ENCODE measurements at regions not wholly inside any gene's neighbourhood (a gene's known extent, or its start where the extent isn't known, plus 50 kb on each side); places are given as distances from the start of the nearest gene placed in this dataset.
A peak's percentile ranks its signal among the peaks of the same experiment; 100 is the strongest.

DNA sequence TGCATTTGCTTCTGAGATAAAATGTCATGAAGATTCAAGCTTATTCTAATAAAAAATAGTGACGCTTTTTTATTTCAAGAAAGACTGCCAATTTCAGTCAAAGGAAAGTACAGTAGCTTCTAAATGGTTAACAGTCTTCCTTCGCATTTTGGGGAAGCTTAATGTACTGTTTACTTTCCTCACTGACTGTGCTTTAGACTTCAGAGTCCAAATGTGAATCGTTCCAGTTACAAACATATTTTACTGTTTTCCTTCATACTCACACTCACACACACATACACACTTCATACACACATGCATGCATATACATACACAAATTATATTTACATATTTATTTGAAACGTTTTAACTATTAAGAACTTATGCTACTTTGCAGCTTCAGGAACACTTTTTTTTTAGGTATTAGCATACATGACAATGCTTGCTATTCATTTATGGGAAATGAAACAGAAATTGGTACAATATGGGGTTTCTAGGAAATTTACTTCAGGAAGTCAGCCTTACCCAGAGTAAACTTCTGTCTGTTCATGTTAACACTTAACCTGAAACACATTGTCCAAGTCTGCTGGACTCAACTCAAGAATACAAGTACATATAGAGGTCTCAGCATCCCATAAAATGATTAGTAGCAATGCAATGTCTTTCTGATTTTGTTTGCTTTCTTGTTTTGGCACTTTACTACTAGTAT is 145.4 kb downstream of the RPS12 start:
- ATAC-seq (no peak), DNase-seq (no peak)
- H3K36me3 Mint-ChIP-seq (ENCODE audit: low read depth) = no peaks in the 10 kb centered on the region
- no peaks in the 10 kb centered on the region for H3K9me3 Mint-ChIP-seq
- ChIA-PET CTCF (interaction anchor here (1.4 to 1.5 kb wide), 2 partner anchors 16 to 957 kb away, joined by 3 read pairs; no protein-coding TSS in a partner anchor), POLR2A (no interaction called here)
- no peak overlapping the region for H3K4me3 Mint-ChIP-seq
- intact Hi-C loops (cut with micrococcal nuclease) = loop anchor here (5.0 kb wide), 1 partner anchor 137 kb away; no protein-coding TSS in a partner anchor
- no peaks in the 10 kb centered on the region for H3K4me1 Mint-ChIP-seq (ENCODE audit: low read depth)
- H3K27me3 Mint-ChIP-seq = peaks cover 27% of the 10 kb centered on the region
- TF ChIP-seq, protein P1, sequence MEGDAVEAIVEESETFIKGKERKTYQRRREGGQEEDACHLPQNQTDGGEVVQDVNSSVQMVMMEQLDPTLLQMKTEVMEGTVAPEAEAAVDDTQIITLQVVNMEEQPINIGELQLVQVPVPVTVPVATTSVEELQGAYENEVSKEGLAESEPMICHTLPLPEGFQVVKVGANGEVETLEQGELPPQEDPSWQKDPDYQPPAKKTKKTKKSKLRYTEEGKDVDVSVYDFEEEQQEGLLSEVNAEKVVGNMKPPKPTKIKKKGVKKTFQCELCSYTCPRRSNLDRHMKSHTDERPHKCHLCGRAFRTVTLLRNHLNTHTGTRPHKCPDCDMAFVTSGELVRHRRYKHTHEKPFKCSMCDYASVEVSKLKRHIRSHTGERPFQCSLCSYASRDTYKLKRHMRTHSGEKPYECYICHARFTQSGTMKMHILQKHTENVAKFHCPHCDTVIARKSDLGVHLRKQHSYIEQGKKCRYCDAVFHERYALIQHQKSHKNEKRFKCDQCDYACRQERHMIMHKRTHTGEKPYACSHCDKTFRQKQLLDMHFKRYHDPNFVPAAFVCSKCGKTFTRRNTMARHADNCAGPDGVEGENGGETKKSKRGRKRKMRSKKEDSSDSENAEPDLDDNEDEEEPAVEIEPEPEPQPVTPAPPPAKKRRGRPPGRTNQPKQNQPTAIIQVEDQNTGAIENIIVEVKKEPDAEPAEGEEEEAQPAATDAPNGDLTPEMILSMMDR (IDR thresholded peaks at IDR 0.05) = no peak
- no peak overlapping the region for H3K27ac Mint-ChIP-seq

DNA sequence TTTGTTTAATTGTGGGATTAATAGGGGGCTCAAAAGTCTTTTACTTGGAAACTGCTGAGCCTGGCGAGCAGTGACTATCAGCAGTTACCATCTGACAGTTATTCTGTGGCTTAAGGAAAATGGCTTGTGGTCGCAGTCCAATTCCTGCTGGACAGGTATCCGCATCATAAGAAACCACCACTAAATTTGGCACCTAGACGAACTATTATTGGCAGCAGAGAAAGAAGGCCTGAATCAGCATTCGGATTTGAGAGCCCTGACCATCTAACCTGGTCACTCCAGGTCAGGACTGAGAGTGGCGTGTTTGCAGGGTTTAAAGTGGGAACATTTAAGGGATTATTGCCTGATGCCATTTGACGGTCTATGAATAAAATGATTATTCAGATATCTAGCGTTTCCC is 146.4 kb downstream of the RPS12 start:
- POLR2A ChIA-PET = no interaction called here
- no peaks in the 10 kb centered on the region for H3K4me1 Mint-ChIP-seq (ENCODE audit: low read depth)
- no peak overlapping the region for H3K4me3 Mint-ChIP-seq

DNA sequence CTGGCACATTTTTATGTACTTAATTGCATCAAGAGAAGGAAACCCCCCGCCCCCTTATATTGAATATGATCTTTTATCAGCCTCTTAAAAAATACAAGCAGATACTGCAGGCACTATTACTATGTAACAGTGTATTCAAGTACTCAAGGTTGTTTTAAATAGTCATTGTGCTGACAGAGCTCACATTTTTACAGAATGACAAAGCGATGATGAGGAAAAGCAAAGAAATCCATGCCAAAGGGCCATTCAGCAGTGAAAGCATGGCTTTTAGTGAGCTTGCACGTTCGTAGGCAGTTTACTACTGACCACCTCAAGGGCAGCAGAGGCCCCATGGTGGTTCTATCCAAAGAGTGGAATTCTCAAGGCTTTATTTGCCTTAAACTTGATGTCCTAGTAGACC is 146.8 kb downstream of the RPS12 start:
- Mint-ChIP-seq H3K36me3 (ENCODE audit: low read depth) (no peaks in the 10 kb centered on the region), H3K27ac (no peak overlapping the region), H3K4me1 (ENCODE audit: low read depth) (no peaks in the 10 kb centered on the region), H3K27me3 (peaks cover 29% of the 10 kb centered on the region), H3K9me3 (no peaks in the 10 kb centered on the region), H3K4me3 (no peak overlapping the region)
- ChIA-PET CTCF (interaction anchor here (1.0 to 2.7 kb wide), 5 partner anchors 10 to 291 kb away, joined by 3 to 20 read pairs (median 7); no protein-coding TSS in a partner anchor), POLR2A (no interaction called here)
- DNase-seq (no peak), ATAC-seq (no peak)
- TF ChIP-seq, protein P1 (IDR thresholded peaks at IDR 0.05) = no peak
- intact Hi-C loops (cut with micrococcal nuclease) = loop anchor here (5.0 kb wide), 1 partner anchor 139 kb away; no protein-coding TSS in a partner anchor

More for the DNA sequence above, 146.4 kb downstream of the RPS12 start:
- ATAC-seq (no peak), DNase-seq (no peak)
- no peaks in the 10 kb centered on the region for H3K9me3 Mint-ChIP-seq
- H3K27me3 Mint-ChIP-seq = peaks cover 27% of the 10 kb centered on the region
- CTCF ChIA-PET = interaction anchor here (1.0 to 2.7 kb wide), 2 partner anchors 130 to 133 kb away, joined by 3 to 20 read pairs; no protein-coding TSS in a partner anchor
- intact Hi-C loops (cut with micrococcal nuclease) = loop anchor here (5.0 kb wide), 1 partner anchor 138 kb away; no protein-coding TSS in a partner anchor
- no peak overlapping the region for H3K27ac Mint-ChIP-seq
- H3K36me3 Mint-ChIP-seq (ENCODE audit: low read depth) = no peaks in the 10 kb centered on the region
- TF ChIP-seq, protein P1 (IDR thresholded peaks at IDR 0.05) = no peak

DNA sequence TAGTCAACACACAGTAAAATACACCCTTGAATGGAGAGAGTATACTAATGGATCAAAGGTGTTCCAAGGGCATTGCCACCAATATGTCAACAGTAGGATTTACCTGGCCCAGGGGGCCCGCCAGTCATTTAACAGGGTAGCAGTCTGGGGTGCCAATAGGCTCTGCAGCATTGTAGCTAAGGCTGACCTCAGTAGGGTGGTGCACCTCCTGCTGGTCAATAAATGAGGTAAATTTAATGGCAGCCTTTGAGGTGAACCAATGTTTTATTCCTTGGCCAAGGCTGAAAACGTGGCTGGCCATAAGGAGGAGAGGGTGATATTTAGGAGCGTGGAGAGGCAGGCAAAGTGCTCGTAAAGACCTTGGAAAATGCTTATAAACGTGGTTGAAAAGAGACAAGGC is 147.2 kb downstream of the RPS12 start:
- Mint-ChIP-seq H3K4me1 (ENCODE audit: low read depth) (no peaks in the 10 kb centered on the region), H3K27ac (no peak overlapping the region), H3K36me3 (ENCODE audit: low read depth) (no peaks in the 10 kb centered on the region), H3K27me3 (peaks cover 27% of the 10 kb centered on the region), H3K9me3 (no peaks in the 10 kb centered on the region), H3K4me3 (no peak overlapping the region)
- TF ChIP-seq, protein P1 (IDR thresholded peaks at IDR 0.05) = peak; percentile 31
- peak; percentile 37 for ATAC-seq
- intact Hi-C loops (cut with micrococcal nuclease) = loop anchor here (5.0 kb wide), 1 partner anchor 139 kb away; no protein-coding TSS in a partner anchor
- CTCF ChIA-PET = interaction anchor here (0.6 to 2.7 kb wide), 12 partner anchors 10 to 548 kb away, joined by 3 to 20 read pairs (median 4); no protein-coding TSS in a partner anchor
- DNase-seq = peak; percentile 7
- POLR2A ChIA-PET = no interaction called here

Data from activated CD8-positive, alpha-beta T cell treated with anti-CD3 and anti-CD28 coated beads for 36 hours (primary cell).